ENCODE measurements at regions not wholly inside any gene's neighbourhood (a gene's known extent, or its start where the extent isn't known, plus 50 kb on each side); places are given as distances from the start of the nearest gene placed in this dataset.

DNA sequence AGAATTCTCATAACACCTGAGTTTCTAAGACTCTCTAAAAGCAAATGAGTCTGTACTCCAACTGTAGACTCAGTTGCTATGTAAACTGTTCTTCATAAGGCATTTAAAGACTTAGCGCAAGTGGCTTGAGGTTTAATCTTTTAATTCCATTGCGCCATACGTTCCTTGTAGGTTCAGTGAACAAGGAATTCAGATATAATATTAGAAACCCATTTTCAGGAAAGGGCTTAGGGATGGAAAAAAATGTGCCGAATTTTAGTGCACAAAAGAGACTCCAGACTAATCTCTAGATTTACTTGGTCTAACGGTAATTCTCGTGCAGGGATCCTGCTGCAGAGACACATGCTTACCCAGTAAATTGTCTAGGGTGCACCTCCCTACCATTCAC lies 268.9 kb upstream of the TANK start:
- Histone ChIP-seq H3K79me2 (ENCODE audit: insufficient read depth, low read length) (no peaks in the 10 kb centered on the region), H3K27me3 (ENCODE audit: insufficient read depth, low read length) (no peaks in the 10 kb centered on the region), H3K9ac (ENCODE audit: low read length) (no peak overlapping the region), H4K20me1 (ENCODE audit: insufficient read depth, low read length) (no peaks in the 10 kb centered on the region), H2AFZ (ENCODE audit: low read depth, low read length) (no peak overlapping the region), H3K27ac (ENCODE audit: low read depth, low read length) (no peak overlapping the region), H3K4me3 (ENCODE audit: insufficient read depth, low read depth, low read length) (no peak overlapping the region), H3K4me1 (ENCODE audit: insufficient read depth, low read length) (no peaks in the 10 kb centered on the region), H3K36me3 (ENCODE audit: insufficient read depth, low read length) (no peaks in the 10 kb centered on the region), H3K9me3 (ENCODE audit: insufficient read depth, low read depth, low read length) (no peaks in the 10 kb centered on the region), H3K4me2 (ENCODE audit: low read length) (no peak overlapping the region)
- no peaks in the 10 kb centered on the region for H3K4me1 Mint-ChIP-seq (ENCODE audit: low read depth, unreplicated experiment)
- H3K4me3 Mint-ChIP-seq (ENCODE audit: unreplicated experiment), result no peak overlapping the region
- FAIRE-seq (no peak), DNase-seq (ENCODE audit: low read depth) (no peak)
- TF ChIP-seq, protein P1, sequence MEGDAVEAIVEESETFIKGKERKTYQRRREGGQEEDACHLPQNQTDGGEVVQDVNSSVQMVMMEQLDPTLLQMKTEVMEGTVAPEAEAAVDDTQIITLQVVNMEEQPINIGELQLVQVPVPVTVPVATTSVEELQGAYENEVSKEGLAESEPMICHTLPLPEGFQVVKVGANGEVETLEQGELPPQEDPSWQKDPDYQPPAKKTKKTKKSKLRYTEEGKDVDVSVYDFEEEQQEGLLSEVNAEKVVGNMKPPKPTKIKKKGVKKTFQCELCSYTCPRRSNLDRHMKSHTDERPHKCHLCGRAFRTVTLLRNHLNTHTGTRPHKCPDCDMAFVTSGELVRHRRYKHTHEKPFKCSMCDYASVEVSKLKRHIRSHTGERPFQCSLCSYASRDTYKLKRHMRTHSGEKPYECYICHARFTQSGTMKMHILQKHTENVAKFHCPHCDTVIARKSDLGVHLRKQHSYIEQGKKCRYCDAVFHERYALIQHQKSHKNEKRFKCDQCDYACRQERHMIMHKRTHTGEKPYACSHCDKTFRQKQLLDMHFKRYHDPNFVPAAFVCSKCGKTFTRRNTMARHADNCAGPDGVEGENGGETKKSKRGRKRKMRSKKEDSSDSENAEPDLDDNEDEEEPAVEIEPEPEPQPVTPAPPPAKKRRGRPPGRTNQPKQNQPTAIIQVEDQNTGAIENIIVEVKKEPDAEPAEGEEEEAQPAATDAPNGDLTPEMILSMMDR (IDR thresholded peaks at IDR 0.05; ENCODE audit: insufficient read depth, low read depth, low read length), result no peak
- TF ChIP-seq EZH2 (IDR thresholded peaks at IDR 0.05; ENCODE audit: insufficient read depth, low read length), result no peak
- no peaks in the 10 kb centered on the region for H3K36me3 Mint-ChIP-seq (ENCODE audit: low read depth, unreplicated experiment)
- H3K27ac Mint-ChIP-seq (ENCODE audit: unreplicated experiment), result no peak overlapping the region
- no peaks in the 10 kb centered on the region for H3K9me3 Mint-ChIP-seq (ENCODE audit: unreplicated experiment)
- H3K27me3 Mint-ChIP-seq (ENCODE audit: low read depth, unreplicated experiment), result no peaks in the 10 kb centered on the region

DNA sequence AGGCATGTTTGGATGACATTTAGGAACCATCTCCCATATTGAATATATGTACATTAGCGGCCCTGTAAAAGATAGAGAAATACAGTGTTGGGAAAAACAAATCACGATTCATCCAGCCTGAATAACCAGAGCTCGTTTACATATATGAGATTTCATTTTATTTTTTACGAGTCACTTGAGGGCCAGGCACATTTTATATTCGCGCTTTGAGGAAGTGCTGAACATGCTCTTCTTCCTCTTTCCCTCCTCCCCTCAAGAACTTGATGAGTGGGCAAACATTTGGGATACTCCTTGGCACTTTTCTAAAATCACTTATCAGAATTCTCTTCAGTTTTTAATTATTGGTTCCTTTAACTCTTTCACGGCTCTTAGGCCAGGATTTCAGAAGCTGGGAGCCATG lies 268.0 kb upstream of the TANK start:
- no peaks in the 10 kb centered on the region for H3K4me1 Mint-ChIP-seq (ENCODE audit: low read depth, unreplicated experiment)
- Histone ChIP-seq H4K20me1 (ENCODE audit: insufficient read depth, low read length) (no peaks in the 10 kb centered on the region), H3K4me3 (ENCODE audit: insufficient read depth, low read depth, low read length) (no peak overlapping the region), H3K4me2 (ENCODE audit: low read length) (no peak overlapping the region), H3K4me1 (ENCODE audit: insufficient read depth, low read length) (no peaks in the 10 kb centered on the region), H3K27me3 (ENCODE audit: insufficient read depth, low read length) (no peaks in the 10 kb centered on the region), H2AFZ (ENCODE audit: low read depth, low read length) (no peak overlapping the region), H3K36me3 (ENCODE audit: insufficient read depth, low read length) (no peaks in the 10 kb centered on the region), H3K27ac (ENCODE audit: low read depth, low read length) (no peak overlapping the region), H3K9me3 (ENCODE audit: insufficient read depth, low read depth, low read length) (no peaks in the 10 kb centered on the region), H3K79me2 (ENCODE audit: insufficient read depth, low read length) (no peaks in the 10 kb centered on the region), H3K9ac (ENCODE audit: low read length) (no peak overlapping the region)
- no peaks in the 10 kb centered on the region for H3K36me3 Mint-ChIP-seq (ENCODE audit: low read depth, unreplicated experiment)
- no peaks in the 10 kb centered on the region for H3K27me3 Mint-ChIP-seq (ENCODE audit: low read depth, unreplicated experiment)
- H3K4me3 Mint-ChIP-seq (ENCODE audit: unreplicated experiment), result no peak overlapping the region
- no peaks in the 10 kb centered on the region for H3K9me3 Mint-ChIP-seq (ENCODE audit: unreplicated experiment)
- H3K27ac Mint-ChIP-seq (ENCODE audit: unreplicated experiment), result no peak overlapping the region
- no peak for DNase-seq (ENCODE audit: low read depth)
- FAIRE-seq, result no peak
- TF ChIP-seq, protein P1 (IDR thresholded peaks at IDR 0.05; ENCODE audit: insufficient read depth, low read depth, low read length), result no peak
- TF ChIP-seq EZH2 (IDR thresholded peaks at IDR 0.05; ENCODE audit: insufficient read depth, low read length), result no peak

DNA sequence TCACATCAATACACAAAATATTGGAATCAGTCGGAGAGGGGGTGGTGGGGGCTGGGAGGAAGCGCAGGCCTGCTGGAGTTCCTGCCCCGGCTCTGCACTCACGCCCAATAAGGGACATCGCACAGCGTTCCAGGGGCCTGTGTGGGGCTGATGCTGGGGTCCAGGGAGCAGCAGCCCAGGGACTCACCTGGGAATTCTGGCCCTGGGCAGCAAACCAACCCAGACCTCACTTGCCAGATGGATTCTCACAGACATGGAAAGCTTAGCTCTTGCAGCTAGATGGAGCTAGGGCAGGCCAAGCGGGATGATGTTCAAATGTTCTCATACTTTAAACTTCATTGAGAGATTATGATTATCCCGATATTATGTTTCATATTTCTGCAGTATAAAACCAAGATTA lies 266.6 kb upstream of the TANK start:
- TF ChIP-seq, protein P1 (IDR thresholded peaks at IDR 0.05; ENCODE audit: insufficient read depth, low read depth, low read length), result no peak
- no peak for TF ChIP-seq EZH2 (IDR thresholded peaks at IDR 0.05; ENCODE audit: insufficient read depth, low read length)
- no peaks in the 10 kb centered on the region for H3K9me3 Mint-ChIP-seq (ENCODE audit: unreplicated experiment)
- Histone ChIP-seq H4K20me1 (ENCODE audit: insufficient read depth, low read length) (no peaks in the 10 kb centered on the region), H3K4me1 (ENCODE audit: insufficient read depth, low read length) (no peaks in the 10 kb centered on the region), H3K27me3 (ENCODE audit: insufficient read depth, low read length) (no peaks in the 10 kb centered on the region), H3K9ac (ENCODE audit: low read length) (no peak overlapping the region), H3K4me3 (ENCODE audit: insufficient read depth, low read depth, low read length) (no peak overlapping the region), H3K27ac (ENCODE audit: low read depth, low read length) (no peak overlapping the region), H3K9me3 (ENCODE audit: insufficient read depth, low read depth, low read length) (no peaks in the 10 kb centered on the region), H2AFZ (ENCODE audit: low read depth, low read length) (no peak overlapping the region), H3K36me3 (ENCODE audit: insufficient read depth, low read length) (no peaks in the 10 kb centered on the region), H3K4me2 (ENCODE audit: low read length) (no peak overlapping the region), H3K79me2 (ENCODE audit: insufficient read depth, low read length) (no peaks in the 10 kb centered on the region)
- H3K4me3 Mint-ChIP-seq (ENCODE audit: unreplicated experiment), result no peak overlapping the region
- DNase-seq (ENCODE audit: low read depth) (no peak), FAIRE-seq (no peak)
- H3K4me1 Mint-ChIP-seq (ENCODE audit: low read depth, unreplicated experiment), result no peaks in the 10 kb centered on the region
- no peak overlapping the region for H3K27ac Mint-ChIP-seq (ENCODE audit: unreplicated experiment)
- H3K36me3 Mint-ChIP-seq (ENCODE audit: low read depth, unreplicated experiment), result no peaks in the 10 kb centered on the region
- no peaks in the 10 kb centered on the region for H3K27me3 Mint-ChIP-seq (ENCODE audit: low read depth, unreplicated experiment)

All from astrocyte (in vitro differentiated cells and primary cell).